ENCODE measurements at regions not wholly inside any gene's neighbourhood (a gene's known extent, or its start where the extent isn't known, plus 50 kb on each side); places are given as distances from the start of the nearest gene placed in this dataset.

DNA sequence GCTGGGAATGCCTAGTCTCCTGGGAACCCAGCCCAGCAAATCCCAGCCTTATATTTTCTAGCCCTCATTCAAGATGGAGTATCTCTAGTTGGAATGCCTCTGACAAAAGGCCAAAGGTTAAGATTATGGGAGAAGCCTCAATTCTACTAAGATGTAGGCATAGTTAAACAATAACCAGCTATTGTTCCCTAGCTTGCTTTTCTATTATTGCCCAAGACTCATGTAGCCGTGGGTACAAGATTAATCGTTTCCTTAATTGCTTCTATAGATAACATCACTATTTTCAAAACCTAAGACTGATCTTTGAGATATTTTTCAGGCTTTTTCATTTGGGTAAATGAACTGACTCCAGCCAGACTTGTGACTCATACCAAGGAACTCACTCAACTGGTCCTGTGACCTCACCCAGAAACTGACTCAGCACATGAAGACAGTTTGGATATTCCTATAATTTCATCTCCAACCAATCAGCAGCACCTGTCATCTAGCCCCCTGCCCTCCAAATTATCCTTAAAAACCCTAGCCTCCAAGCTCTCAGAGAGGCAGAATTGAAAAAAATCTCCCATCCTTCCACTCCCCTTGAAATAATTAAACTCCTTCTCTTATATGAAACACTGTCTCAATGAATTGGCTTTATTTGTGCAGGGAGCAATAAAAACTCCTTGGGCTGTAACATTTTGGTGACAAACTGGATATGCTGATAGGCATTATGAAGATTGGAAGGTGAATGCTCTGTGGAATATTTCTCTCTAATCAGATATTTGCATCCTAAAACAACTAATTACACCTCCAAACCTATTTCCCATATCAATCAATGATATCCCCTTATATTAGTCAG is 589.0 kb downstream of the C12orf50 start:
- Histone ChIP-seq H4K20me1 (ENCODE audit: control insufficient read depth, insufficient read depth, insufficient read length) (no peaks in the 10 kb centered on the region), H3K4me1 (ENCODE audit: insufficient read depth, low read length) (no peaks in the 10 kb centered on the region; the same call in 1 of the 2 replicates), H2BK5ac (ENCODE audit: insufficient read length, low read length) (no peak overlapping the region), H2BK120ac (ENCODE audit: low read depth, low read length, poor library complexity, severe bottlenecking) (no peak overlapping the region), H4K91ac (ENCODE audit: insufficient read length, low read depth, low read length) (no peak overlapping the region), H2BK15ac (ENCODE audit: low read depth, low read length) (no peak overlapping the region), H3K14ac (ENCODE audit: insufficient read depth, low read length) (no peak overlapping the region), H3K9ac (ENCODE audit: extremely low read depth, insufficient read length, low read length) (no peak overlapping the region), H3K23ac (ENCODE audit: insufficient read length, low read depth, low read length) (no peak overlapping the region), H3K27ac (ENCODE audit: insufficient read length, low read depth, low read length) (no peak overlapping the region), H2BK20ac (ENCODE audit: low read depth, low read length, poor library complexity, severe bottlenecking) (no peak overlapping the region), H2AK5ac (ENCODE audit: insufficient read length, low read length) (no peak overlapping the region), H3K79me2 (ENCODE audit: insufficient read depth, low read length) (no peaks in the 10 kb centered on the region), H3K4ac (ENCODE audit: low read depth, low read length) (no peak overlapping the region), H4K8ac (replicated peaks; ENCODE audit: insufficient read length, low read depth, low read length) (no peak overlapping the region), H3K56ac (ENCODE audit: insufficient read length, low read depth, low read length) (no peak overlapping the region), H3K23me2 (ENCODE audit: insufficient read length, low read depth, low read length, poor library complexity, severe bottlenecking) (no peaks in the 10 kb centered on the region), H3T11ph (ENCODE audit: low read length) (no peak overlapping the region), H3K79me1 (ENCODE audit: insufficient read depth, low read depth, low read length, poor library complexity, severe bottlenecking) (no peaks in the 10 kb centered on the region), H3K27me3 (ENCODE audit: insufficient read depth, low read length) (no peaks in the 10 kb centered on the region), H2BK12ac (ENCODE audit: insufficient read length, low read depth, low read length) (no peak overlapping the region), H3K9me3 (ENCODE audit: control insufficient read depth, low read depth, low read length) (no peaks in the 10 kb centered on the region), H3K4me2 (ENCODE audit: insufficient read depth, insufficient read length, low read length) (no peak overlapping the region), H4K5ac (ENCODE audit: insufficient read length, low read depth, low read length) (no peak overlapping the region), H3K18ac (ENCODE audit: insufficient read length, low read depth, low read length) (no peak overlapping the region), H2AFZ (ENCODE audit: low read length) (no peak overlapping the region)
- Mint-ChIP-seq H3K4me1 (no peaks in the 10 kb centered on the region), H3K27ac (no peak overlapping the region), H3K9me3 (no peaks in the 10 kb centered on the region; a peak in 1 of 5 replicates), H3K27me3 (ENCODE audit: low read depth) (no peaks in the 10 kb centered on the region), H3K4me3 (no peak overlapping the region), H3K36me3 (ENCODE audit: insufficient read depth in 1 of 3, low read depth in 3 of 3) (no peaks in the 10 kb centered on the region)
- TF ChIP-seq, protein P1, sequence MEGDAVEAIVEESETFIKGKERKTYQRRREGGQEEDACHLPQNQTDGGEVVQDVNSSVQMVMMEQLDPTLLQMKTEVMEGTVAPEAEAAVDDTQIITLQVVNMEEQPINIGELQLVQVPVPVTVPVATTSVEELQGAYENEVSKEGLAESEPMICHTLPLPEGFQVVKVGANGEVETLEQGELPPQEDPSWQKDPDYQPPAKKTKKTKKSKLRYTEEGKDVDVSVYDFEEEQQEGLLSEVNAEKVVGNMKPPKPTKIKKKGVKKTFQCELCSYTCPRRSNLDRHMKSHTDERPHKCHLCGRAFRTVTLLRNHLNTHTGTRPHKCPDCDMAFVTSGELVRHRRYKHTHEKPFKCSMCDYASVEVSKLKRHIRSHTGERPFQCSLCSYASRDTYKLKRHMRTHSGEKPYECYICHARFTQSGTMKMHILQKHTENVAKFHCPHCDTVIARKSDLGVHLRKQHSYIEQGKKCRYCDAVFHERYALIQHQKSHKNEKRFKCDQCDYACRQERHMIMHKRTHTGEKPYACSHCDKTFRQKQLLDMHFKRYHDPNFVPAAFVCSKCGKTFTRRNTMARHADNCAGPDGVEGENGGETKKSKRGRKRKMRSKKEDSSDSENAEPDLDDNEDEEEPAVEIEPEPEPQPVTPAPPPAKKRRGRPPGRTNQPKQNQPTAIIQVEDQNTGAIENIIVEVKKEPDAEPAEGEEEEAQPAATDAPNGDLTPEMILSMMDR (conservative IDR thresholded peaks at IDR 0.05): no peak
- whole genome bisulfite sequencing (ENCODE audit: extremely low coverage, insufficient read length, low lambda C conversion rate): no CpG with 5 or more reads among the region's 2 CpGs
- no peak for DNase-seq
